Stimulated activated CD4-positive, alpha-beta T cell treated with anti-CD3 and anti-CD28 coated beads, TNF-alpha, amount 100 ng/mL, for 24 hours (primary cell): ENCODE measurements at regions not wholly inside any gene's neighbourhood (a gene's known extent, or its start where the extent isn't known, plus 50 kb on each side); places are given as distances from the start of the nearest gene placed in this dataset.

Experiments
- DNase-seq, 3 experiments: peaks; one replicate each; pipeline ENCODE4 v3.0.0-alpha.2; 2020; ENCODE audit warnings: low read depth in 3 of 3

- DNase-seq: no peak
Observed at GRCh38 chr6:113634352-113635163, 222.6 kb upstream of the MARCKS start.

GRCh38 chr6:113635222-113635986 is 221.7 kb upstream of the MARCKS start:
- no peak for DNase-seq

DNA sequence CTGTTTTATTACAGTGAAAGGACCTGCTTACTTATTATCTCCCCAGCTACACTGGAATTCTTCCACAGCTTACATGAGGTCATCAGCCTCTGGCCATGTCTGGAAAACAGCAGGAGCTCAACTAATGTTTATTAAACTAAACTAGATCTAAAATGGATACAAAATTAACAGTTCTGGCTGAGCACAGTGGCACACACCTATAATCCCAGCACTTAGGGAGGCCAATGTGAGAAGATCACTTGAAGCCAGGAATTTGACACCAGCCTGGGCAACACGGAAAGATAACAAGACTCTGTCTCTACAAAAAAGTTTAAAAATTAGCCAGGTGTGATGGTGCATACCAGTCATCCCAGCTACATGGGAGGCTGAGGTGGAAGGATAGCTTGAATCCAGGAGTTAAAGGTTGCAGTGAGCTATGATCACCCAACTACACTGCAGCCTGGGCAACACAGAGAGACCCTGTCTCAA is 220.8 kb upstream of the MARCKS start:
- DNase-seq: no peak

GRCh38 chr6:113640051-113640450 is 217.1 kb upstream of the MARCKS start:
- no peak for DNase-seq

DNA sequence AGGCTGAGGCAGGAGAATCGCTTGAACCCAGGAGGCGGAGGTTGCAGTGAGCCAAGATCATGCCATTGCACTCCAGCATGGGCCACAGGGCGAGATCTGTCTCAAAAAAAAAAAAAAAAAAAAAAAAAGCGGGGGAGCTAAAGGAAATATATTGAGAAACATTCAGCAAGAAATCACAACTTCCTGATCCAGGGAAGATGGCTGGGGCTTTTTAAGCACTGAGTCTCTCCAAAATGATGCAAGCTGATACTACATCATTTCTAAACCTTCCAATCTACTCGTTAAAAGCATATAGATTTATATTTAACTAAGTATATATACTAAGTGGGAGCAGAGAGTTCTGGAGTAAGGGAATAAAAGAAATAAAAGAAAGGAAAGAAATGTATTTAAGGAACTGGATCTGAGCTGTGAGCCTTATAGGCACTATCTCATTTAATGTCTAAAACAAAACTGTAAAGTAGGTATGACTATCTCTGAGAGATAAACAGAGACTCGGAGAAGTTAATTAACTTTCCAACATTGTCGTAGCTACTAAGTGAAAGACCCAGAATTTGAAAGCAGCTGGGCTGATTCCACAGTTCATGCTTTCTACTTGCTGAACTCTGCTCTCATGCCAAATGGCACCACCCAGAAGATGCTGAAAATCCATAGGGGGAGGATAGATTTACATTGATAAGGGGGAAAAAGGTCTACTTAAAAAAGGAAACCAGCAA is 215.0 kb upstream of the MARCKS start:
- DNase-seq: no peak

DNA sequence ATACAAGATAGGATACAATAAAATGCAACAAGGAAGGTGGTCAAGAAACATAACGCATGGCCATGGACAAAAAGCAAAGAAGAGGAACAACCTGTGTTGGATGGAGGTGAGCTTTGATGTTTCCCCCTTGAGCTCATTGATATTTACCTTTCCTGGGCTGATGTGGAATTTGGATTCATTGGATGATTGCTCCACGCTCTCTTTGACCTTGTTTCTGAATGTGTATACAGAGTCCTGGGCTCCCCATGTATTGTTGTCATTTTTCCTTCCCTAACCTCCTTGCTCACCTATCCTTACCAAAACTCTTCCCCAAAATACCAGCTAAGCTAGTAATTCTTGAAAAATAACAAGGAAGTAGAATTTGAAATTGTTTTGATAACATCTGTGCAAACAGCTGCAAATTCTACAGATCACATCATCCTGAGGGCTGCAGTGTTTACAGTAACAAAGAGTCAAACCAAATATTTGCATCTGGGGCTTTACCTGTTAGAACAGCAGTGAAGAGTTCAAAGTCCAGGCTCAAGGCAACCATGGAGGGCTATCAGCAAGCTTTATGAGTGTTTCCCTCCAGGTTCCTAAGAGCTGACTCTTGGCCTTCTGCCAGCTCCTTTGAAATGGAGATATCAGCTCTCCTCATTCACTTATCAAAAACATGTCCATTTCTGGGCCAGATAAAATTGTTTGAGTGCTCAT is 214.3 kb upstream of the MARCKS start:
- DNase-seq: no peak

- no peak for DNase-seq
Observed at GRCh38 chr6:113643407-113643770, 213.8 kb upstream of the MARCKS start.

GRCh38 chr6:113644861-113645575 is 212.1 kb upstream of the MARCKS start:
- DNase-seq: no peak

- no peak for DNase-seq
Observed at GRCh38 chr6:113645576-113645970, 211.6 kb upstream of the MARCKS start.

GRCh38 chr6:113645986-113646385 is 211.2 kb upstream of the MARCKS start:
- DNase-seq: no peak

GRCh38 chr6:113646701-113647100 is 210.4 kb upstream of the MARCKS start:
- DNase-seq: no peak

DNA sequence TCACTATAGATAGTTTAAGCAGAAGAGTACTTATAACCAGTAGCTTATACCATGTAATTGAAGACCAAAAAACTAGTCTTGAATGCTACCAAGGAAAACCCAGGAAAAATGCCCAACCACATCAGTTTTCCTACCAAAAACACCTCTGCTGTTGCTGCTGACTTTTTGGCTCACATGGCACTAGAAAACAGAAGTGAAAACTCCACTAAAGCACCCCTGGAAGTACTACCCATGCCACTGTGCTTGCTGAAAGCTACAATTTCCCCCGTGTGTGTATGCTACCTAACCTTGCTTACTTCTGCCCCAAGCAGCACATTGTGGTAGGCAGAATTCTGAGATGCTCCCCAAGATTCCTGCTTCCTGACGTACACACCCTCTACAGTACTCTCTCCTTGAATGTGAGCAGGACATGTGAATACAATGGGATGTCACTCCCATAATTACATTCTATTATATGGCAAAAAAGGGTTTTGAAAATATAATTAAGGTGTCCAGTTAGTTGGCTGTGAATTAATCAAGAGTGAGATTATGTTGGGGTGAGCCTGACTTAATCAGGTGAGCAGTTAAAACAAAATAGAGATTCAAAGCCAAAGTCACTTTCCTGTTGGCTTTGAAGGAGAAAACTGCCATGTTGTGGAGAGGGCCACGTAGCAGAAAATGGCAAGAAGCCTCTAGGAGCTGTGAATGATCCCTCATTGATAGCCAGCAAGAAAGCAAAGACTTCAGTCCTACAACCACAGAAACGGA is 209.8 kb upstream of the MARCKS start:
- DNase-seq: no peak

GRCh38 chr6:113648698-113649097 is 208.4 kb upstream of the MARCKS start:
- DNase-seq: no peak

GRCh38 chr6:113649276-113649675 is 207.9 kb upstream of the MARCKS start:
- no peak for DNase-seq

DNA sequence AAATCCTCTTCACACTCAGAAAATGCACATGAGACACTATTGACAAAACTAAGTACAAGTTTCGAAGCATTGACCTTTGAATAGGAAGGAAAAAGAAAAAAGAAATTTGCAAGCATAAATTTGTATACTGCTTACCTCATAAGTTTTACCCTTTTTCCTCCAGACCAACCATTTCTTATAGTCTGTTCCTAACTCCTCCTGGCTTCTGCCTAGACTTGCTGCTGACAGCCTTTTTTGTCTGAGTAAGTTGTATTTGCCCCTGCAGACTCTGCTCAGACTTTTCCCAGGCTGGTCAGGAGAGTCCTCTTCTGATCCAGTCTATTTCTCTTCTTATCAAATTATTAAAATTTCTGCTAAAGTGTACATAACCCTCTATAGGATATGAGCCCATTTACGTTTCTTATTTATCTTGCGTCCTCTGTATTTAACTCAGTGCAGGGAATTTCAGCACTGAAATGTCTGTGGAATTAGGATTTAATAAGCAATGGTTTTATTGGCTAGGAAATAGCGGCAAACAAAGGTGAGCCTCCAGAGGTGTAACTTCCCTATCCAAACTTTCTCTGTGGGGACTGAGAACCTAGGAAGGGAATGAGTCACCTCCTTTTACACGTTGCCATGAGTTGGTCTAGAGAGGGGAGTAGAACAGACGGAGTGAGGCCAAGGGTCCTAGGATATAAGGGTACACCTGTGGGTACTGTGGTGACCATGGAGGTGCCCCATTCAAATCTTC is 207.1 kb upstream of the MARCKS start:
- DNase-seq: no peak

DNA sequence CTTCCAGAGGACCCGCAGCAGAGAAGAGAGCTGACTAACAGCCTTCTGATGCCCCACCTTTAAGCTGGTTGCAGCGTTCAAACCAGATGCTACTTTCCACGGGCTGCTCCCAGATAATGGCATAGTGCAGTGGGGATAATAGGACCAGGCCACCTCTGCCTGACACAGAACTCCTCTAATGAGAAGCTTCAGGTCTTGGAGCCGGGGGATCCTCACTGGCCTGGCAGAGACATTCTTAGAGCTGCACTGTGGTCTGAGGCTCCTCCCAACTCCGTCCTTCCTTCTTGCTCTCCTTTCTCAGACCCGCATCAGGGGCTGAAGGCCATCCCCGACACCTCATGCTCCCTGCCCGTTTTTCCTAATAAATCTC is 206.6 kb upstream of the MARCKS start:
- DNase-seq: no peak

DNA sequence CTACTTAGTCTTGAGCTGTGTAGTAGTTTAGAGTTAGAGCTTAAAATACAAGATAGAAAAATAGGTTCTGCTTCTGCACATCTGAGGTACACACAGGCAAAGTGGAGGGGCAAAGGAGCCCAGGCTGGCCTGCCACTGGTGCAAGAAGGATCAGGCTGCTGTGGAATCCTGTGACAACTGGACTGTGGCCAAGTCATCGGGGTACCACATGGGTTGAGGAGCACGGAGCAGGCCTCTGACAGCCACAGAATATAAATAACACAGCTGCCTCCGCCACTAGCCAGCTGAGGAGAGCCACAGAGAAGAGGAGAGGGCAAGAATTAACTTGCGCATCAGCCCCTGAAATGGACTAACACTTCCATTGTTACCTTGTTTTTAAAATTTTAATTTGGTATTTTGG is 206.0 kb upstream of the MARCKS start:
- no peak for DNase-seq

DNA sequence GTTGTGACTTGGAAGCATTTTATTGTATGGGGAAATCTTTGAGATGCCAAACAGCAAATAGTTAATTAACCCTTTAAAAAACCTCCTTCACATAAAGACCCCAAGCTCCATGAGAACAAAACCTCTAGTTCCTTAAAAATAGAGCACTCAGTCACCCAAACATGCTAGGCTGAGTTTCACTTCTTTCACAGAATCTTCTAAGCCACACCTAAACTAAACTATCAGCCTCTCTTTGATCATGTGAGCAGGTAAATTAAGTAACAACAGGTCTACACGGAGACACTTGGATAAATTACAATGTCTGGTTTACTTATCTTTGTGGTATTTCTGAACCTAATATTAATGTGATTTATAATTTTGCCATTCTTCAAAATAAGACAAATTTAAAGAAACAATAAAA is 205.2 kb upstream of the MARCKS start:
- DNase-seq: no peak

DNA sequence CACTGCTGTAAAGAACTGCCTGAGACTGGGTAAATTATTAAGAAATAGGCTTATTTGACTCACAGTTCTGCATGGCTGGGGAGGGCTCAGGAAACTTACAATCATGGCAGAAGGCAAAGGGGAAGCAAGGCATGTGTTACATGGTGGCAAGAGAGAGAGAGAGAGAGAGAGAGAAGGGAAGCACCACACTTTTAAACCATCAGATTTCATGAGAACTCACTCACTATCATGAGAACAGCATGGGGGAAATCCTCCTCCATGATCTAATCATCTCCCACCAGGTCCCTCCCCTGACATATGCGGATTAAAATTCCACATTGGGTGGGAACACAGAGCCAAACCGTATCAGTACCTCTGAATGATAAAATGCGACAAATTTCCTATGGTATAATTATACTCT is 203.9 kb upstream of the MARCKS start:
- no peak for DNase-seq

DNA sequence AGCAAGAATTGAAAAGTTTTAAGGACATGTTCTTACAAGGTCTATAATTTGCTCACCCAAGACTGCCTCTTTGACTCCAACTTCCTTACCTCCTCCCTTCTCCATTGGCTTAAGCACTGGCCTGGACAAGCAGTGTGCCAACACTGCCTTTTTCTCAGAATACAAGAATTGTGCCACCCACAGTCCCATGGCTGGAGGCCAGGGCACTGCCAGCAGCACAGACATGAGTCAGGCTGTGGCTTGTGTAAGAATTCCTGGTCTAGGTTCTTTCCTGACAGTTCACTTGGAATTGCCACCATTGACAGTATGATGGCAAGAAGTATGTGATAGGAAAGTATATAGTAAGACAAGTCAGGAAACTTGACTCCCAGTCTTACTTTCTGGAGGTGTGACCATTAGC is 202.7 kb upstream of the MARCKS start:
- DNase-seq: no peak
